Astrocyte (in vitro differentiated cells and primary cell): ENCODE measurements at regions not wholly inside any gene's neighbourhood (a gene's known extent, or its start where the extent isn't known, plus 50 kb on each side); places are given as distances from the start of the nearest gene placed in this dataset.

Experiments used
- DNase-seq: peaks from one replicate; pipeline ENCODE4 v3.0.0-alpha.2; 2010; ENCODE audit warnings: low read depth
- FAIRE-seq: peaks from 2 replicates; lab custom pipeline; 2011; peaks lifted over from hg19 to GRCh38; lab: Jason Lieb, UNC
- H2AFZ ChIP-seq: 2 replicates; pipeline ENCODE4 v1.6.0; 2012; ENCODE audit warnings: low read depth, low read length, inconsistent platforms
- H3K27ac ChIP-seq: 2 replicates; pipeline ENCODE4 v1.5.1; 2011; ENCODE audit warnings: low read depth, low read length, inconsistent platforms
- H3K27me3 ChIP-seq: 2 replicates; pipeline ENCODE4 v1.6.0; 2011; ENCODE audit warnings: low read length, inconsistent platforms; ENCODE audit not compliant: insufficient read depth
- H3K36me3 ChIP-seq: 2 replicates; pipeline ENCODE4 v1.5.1; 2011; ENCODE audit warnings: low read length, inconsistent platforms; ENCODE audit not compliant: insufficient read depth
- H3K4me1 ChIP-seq: 2 replicates; pipeline ENCODE4 v1.5.1; 2011; ENCODE audit warnings: low read length, inconsistent platforms; ENCODE audit not compliant: insufficient read depth
- H3K4me2 ChIP-seq: 2 replicates; pipeline ENCODE4 v1.6.0; 2012; ENCODE audit warnings: low read length, inconsistent platforms
- H3K4me3 ChIP-seq: 2 replicates; pipeline ENCODE4 v1.5.1; 2011; ENCODE audit warnings: low read depth, mild to moderate bottlenecking, low read length, inconsistent platforms; ENCODE audit not compliant: insufficient read depth
- H3K79me2 ChIP-seq: 2 replicates; pipeline ENCODE4 v1.6.0; 2012; ENCODE audit warnings: mild to moderate bottlenecking, low read length, inconsistent platforms; ENCODE audit not compliant: insufficient read depth
- H3K9ac ChIP-seq: 2 replicates; pipeline ENCODE4 v1.6.0; 2012; ENCODE audit warnings: mild to moderate bottlenecking, low read length, inconsistent platforms
- H3K9me3 ChIP-seq: 2 replicates; pipeline ENCODE4 v1.5.1; 2012; ENCODE audit warnings: low read depth, mild to moderate bottlenecking, low read length, inconsistent platforms; ENCODE audit not compliant: insufficient read depth
- H4K20me1 ChIP-seq: 2 replicates; pipeline ENCODE4 v1.6.0; 2012; ENCODE audit warnings: low read length, inconsistent platforms; ENCODE audit not compliant: insufficient read depth
- H3K27ac Mint-ChIP-seq: one replicate; pipeline ENCODE4 v1.8.0; 2021; ENCODE audit warnings: mild to moderate bottlenecking, mixed read lengths; ENCODE audit not compliant: unreplicated experiment
- H3K27me3 Mint-ChIP-seq: one replicate; pipeline ENCODE4 v1.8.0; 2021; ENCODE audit warnings: low read depth, mixed read lengths; ENCODE audit not compliant: unreplicated experiment
- H3K36me3 Mint-ChIP-seq: one replicate; pipeline ENCODE4 v1.8.0; 2021; ENCODE audit warnings: low read depth, mixed read lengths; ENCODE audit not compliant: unreplicated experiment
- H3K4me1 Mint-ChIP-seq: one replicate; pipeline ENCODE4 v1.8.0; 2021; ENCODE audit warnings: low read depth, mixed read lengths; ENCODE audit not compliant: unreplicated experiment
- H3K4me3 Mint-ChIP-seq: one replicate; pipeline ENCODE4 v1.8.0; 2021; ENCODE audit warnings: mild to moderate bottlenecking, moderate library complexity, mixed read lengths; ENCODE audit not compliant: unreplicated experiment
- H3K9me3 Mint-ChIP-seq: one replicate; pipeline ENCODE4 v1.8.0; 2021; ENCODE audit warnings: mild to moderate bottlenecking, mixed read lengths; ENCODE audit not compliant: unreplicated experiment
- CTCF ChIP-seq: IDR thresholded peaks from 2 replicates; pipeline ENCODE4 v1.5.1; 2011; ENCODE audit warnings: low read depth, mild to moderate bottlenecking, inconsistent platforms, low read length, moderate library complexity; ENCODE audit not compliant: insufficient read depth
- EZH2 ChIP-seq: IDR thresholded peaks from 2 replicates; pipeline ENCODE4 v1.6.1; 2012; ENCODE audit warnings: mild to moderate bottlenecking, low read length, inconsistent platforms; ENCODE audit not compliant: insufficient read depth

- Histone ChIP-seq H3K4me1 (no peaks in the 10 kb centered on the region), H3K79me2 (no peaks in the 10 kb centered on the region), H3K4me3 (no peak overlapping the region), H3K9me3 (no peaks in the 10 kb centered on the region), H3K4me2 (no peak overlapping the region), H4K20me1 (no peaks in the 10 kb centered on the region), H3K36me3 (no peaks in the 10 kb centered on the region), H3K27me3 (no peaks in the 10 kb centered on the region), H3K27ac (no peak overlapping the region), H2AFZ (no peak overlapping the region), H3K9ac (no peak overlapping the region)
- H3K36me3 Mint-ChIP-seq = no peaks in the 10 kb centered on the region
- FAIRE-seq (no peak), DNase-seq (no peak)
- peaks cover 2% of the 10 kb centered on the region for H3K9me3 Mint-ChIP-seq
- H3K27me3 Mint-ChIP-seq = no peaks in the 10 kb centered on the region
- peaks cover 7% of the 10 kb centered on the region for H3K4me1 Mint-ChIP-seq
- H3K27ac Mint-ChIP-seq = no peak overlapping the region
- no peak for TF ChIP-seq CTCF
- H3K4me3 Mint-ChIP-seq = no peak overlapping the region
Measured at GRCh38 chr2:56540916-56541315, 357.1 kb downstream of the CCDC85A start.

GRCh38 chr2:56542213-56542612 lies 358.4 kb downstream of the CCDC85A start:
- no peaks in the 10 kb centered on the region for H3K27me3 Mint-ChIP-seq

GRCh38 chr2:56565143-56565542 lies 381.4 kb downstream of the CCDC85A start:
- Histone ChIP-seq H3K27ac (no peak overlapping the region), H3K4me1 (no peaks in the 10 kb centered on the region), H3K4me3 (no peak overlapping the region), H3K4me2 (no peak overlapping the region), H3K27me3 (no peaks in the 10 kb centered on the region), H2AFZ (no peak overlapping the region), H3K9me3 (no peaks in the 10 kb centered on the region), H3K79me2 (no peaks in the 10 kb centered on the region), H3K36me3 (no peaks in the 10 kb centered on the region), H3K9ac (no peak overlapping the region), H4K20me1 (no peaks in the 10 kb centered on the region)
- H3K9me3 Mint-ChIP-seq = no peaks in the 10 kb centered on the region
- no peaks in the 10 kb centered on the region for H3K27me3 Mint-ChIP-seq
- H3K4me3 Mint-ChIP-seq = no peak overlapping the region
- H3K36me3 Mint-ChIP-seq = no peaks in the 10 kb centered on the region
- no peak for FAIRE-seq
- DNase-seq = peak; percentile 7
- H3K4me1 Mint-ChIP-seq = peaks cover 4% of the 10 kb centered on the region
- TF ChIP-seq CTCF (no peak), EZH2 (no peak)
- no peak overlapping the region for H3K27ac Mint-ChIP-seq

More at GRCh38 chr2:56542213-56542612, 358.4 kb downstream of the CCDC85A start:
- H3K27ac ChIP-seq = no peak overlapping the region
- H2AFZ ChIP-seq = no peak overlapping the region
- H3K36me3 ChIP-seq = no peaks in the 10 kb centered on the region
- no peak for FAIRE-seq
- H3K4me2 ChIP-seq = no peak overlapping the region
- no peak overlapping the region for H3K4me3 Mint-ChIP-seq
- peaks cover 7% of the 10 kb centered on the region for H3K4me1 Mint-ChIP-seq
- no peak for DNase-seq
- peaks cover 2% of the 10 kb centered on the region for H3K9me3 Mint-ChIP-seq
- no peaks in the 10 kb centered on the region for H3K79me2 ChIP-seq
- no peaks in the 10 kb centered on the region for H4K20me1 ChIP-seq
- TF ChIP-seq CTCF (no peak), EZH2 (no peak)
- H3K27me3 ChIP-seq = no peaks in the 10 kb centered on the region
- no peak overlapping the region for H3K27ac Mint-ChIP-seq
- no peak overlapping the region for H3K9ac ChIP-seq
- H3K4me1 ChIP-seq = no peaks in the 10 kb centered on the region
- H3K4me3 ChIP-seq = no peak overlapping the region
- no peaks in the 10 kb centered on the region for H3K9me3 ChIP-seq
- H3K36me3 Mint-ChIP-seq = no peaks in the 10 kb centered on the region
